ENCODE measurements at regions not wholly inside any gene's neighbourhood (a gene's known extent, or its start where the extent isn't known, plus 50 kb on each side); places are given as distances from the start of the nearest gene placed in this dataset.

GRCh38 chr2:7607441-7608173 lies 690.4 kb downstream of the RNF144A start:
- no peak for TF ChIP-seq POLR2A (IDR thresholded peaks at IDR 0.05)
- TF ChIP-seq, protein P1, sequence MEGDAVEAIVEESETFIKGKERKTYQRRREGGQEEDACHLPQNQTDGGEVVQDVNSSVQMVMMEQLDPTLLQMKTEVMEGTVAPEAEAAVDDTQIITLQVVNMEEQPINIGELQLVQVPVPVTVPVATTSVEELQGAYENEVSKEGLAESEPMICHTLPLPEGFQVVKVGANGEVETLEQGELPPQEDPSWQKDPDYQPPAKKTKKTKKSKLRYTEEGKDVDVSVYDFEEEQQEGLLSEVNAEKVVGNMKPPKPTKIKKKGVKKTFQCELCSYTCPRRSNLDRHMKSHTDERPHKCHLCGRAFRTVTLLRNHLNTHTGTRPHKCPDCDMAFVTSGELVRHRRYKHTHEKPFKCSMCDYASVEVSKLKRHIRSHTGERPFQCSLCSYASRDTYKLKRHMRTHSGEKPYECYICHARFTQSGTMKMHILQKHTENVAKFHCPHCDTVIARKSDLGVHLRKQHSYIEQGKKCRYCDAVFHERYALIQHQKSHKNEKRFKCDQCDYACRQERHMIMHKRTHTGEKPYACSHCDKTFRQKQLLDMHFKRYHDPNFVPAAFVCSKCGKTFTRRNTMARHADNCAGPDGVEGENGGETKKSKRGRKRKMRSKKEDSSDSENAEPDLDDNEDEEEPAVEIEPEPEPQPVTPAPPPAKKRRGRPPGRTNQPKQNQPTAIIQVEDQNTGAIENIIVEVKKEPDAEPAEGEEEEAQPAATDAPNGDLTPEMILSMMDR (IDR thresholded peaks at IDR 0.05), result no peak

All from heart left ventricle (tissue), 13 donors.